PC-9 (cell line): ENCODE measurements at regions not wholly inside any gene's neighbourhood (a gene's known extent, or its start where the extent isn't known, plus 50 kb on each side); places are given as distances from the start of the nearest gene placed in this dataset.

Experiments
- BruUV-seq: library from RNA; stranded (reverse); fragments of 400-500 nt; replicated peaks from 2 replicates; lab custom pipeline; 2021; lab: Mats Ljungman, UMichigan
- CTCF ChIA-PET: fragments of 300-600 bp; sonication (Branson Sonifier 250); formaldehyde crosslinking; loops from one replicate; lab custom pipeline; 2022; ENCODE audit warnings: antibody characterized with exemption; lab: Charles Lee
- POLR2A ChIA-PET: fragments of 300-600 bp; sonication (Branson Sonifier 250); formaldehyde crosslinking; loops from one replicate; lab custom pipeline; 2022; ENCODE audit warnings: antibody characterized with exemption; ENCODE audit not compliant: unreplicated experiment; lab: Charles Lee
- DNase-seq, 2 experiments: peaks; one replicate each; pipeline versions ENCODE4 v3.0.0 to v3.0.0-alpha.2; 2015 to 2022; ENCODE audit warnings: mixed read lengths in 1 of 2
- H2AFZ ChIP-seq: fragments of 200-600 bp; sonication (generic); 2 replicates; pipeline ENCODE4 v1.8.1; 2017; ENCODE audit warnings: antibody characterized with exemption
- H3F3A ChIP-seq: fragments of 200-600 bp; sonication (generic); 2 replicates; pipeline ENCODE4 v1.8.1; 2017; ENCODE audit warnings: antibody characterized with exemption, mild to moderate bottlenecking, low read depth; ENCODE audit not compliant: insufficient read depth
- H3K27ac ChIP-seq: fragments of 200-600 bp; sonication (generic); 2 replicates; pipeline ENCODE4 v1.6.1; 2016; ENCODE audit warnings: mixed run types
- H3K27me3 ChIP-seq: fragments of 200-600 bp; sonication (generic); 2 replicates; pipeline ENCODE4 v1.6.1; 2016; ENCODE audit warnings: low read depth, mixed run types; ENCODE audit not compliant: insufficient read depth
- H3K36me3 ChIP-seq: fragments of 200-600 bp; sonication (generic); 2 replicates; pipeline ENCODE4 v1.6.1; 2016; ENCODE audit warnings: low read depth, mixed run types
- H3K4me1 ChIP-seq: fragments of 200-600 bp; sonication (generic); replicated peaks from 2 replicates; pipeline ENCODE4 v1.6.1; 2016; ENCODE audit warnings: mixed run types; ENCODE audit not compliant: insufficient read depth
- H3K4me2 ChIP-seq: fragments of 200-600 bp; sonication (generic); 2 replicates; pipeline ENCODE4 v1.6.1; 2017; ENCODE audit warnings: mixed run types
- H3K4me3 ChIP-seq: fragments of 200-600 bp; sonication (generic); 2 replicates; pipeline ENCODE4 v1.6.1; 2016; ENCODE audit warnings: mixed run types
- H3K79me2 ChIP-seq: fragments of 200-600 bp; sonication (generic); 2 replicates; pipeline ENCODE4 v1.6.1; 2017; ENCODE audit warnings: low read depth, mixed run types
- H3K9me2 ChIP-seq: fragments of 200-600 bp; sonication (generic); 2 replicates; pipeline ENCODE4 v1.8.1; 2017; ENCODE audit warnings: mild to moderate bottlenecking; ENCODE audit not compliant: insufficient read depth
- H3K9me3 ChIP-seq: fragments of 200-600 bp; sonication (generic); 2 replicates; pipeline ENCODE4 v1.8.1; 2016; ENCODE audit warnings: low read depth; ENCODE audit not compliant: insufficient read depth
- H4K20me1 ChIP-seq: fragments of 200-600 bp; sonication (generic); 2 replicates; pipeline ENCODE4 v1.8.1; 2017; ENCODE audit not compliant: insufficient read depth
- CTCF ChIP-seq: fragments of 200-600 bp; sonication (generic); conservative IDR thresholded peaks from 2 replicates; pipeline ENCODE4 v1.6.1; 2017; ENCODE audit warnings: mixed run types, antibody characterized with exemption, mild to moderate bottlenecking, moderate library complexity
- EZH2 ChIP-seq: fragments of 200-600 bp; sonication (generic); IDR thresholded peaks from 2 replicates; pipeline ENCODE4 v1.8.0; 2017; ENCODE audit warnings: antibody characterized with exemption, low read depth
- intact Hi-C: fragments of 100-400 bp; cut with micrococcal nuclease; formaldehyde crosslinking; loops from one replicate; pipeline ENCODE4 v1.10.0; 2022; ENCODE audit not compliant: unreplicated experiment

DNA sequence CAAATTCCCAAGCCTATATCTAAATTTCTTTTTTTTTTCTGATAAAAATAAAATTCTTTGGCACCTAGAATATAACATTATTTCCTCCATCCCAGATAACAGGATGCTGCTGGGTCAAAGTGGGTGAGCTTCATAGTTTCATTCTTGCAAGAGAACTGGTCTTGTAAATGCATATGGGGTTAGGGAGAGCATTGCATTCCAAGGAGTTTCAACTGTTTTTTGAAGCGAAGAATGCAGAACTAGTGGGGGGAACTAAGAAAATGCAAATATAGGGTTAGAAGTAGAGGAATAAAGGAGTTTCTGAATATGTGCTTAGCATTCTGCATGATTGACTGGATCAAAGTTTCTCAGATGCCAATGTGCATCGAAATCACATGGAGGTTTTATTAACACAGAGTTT is 347.2 kb upstream of the XYLT1 start:
- peaks cover 32% of the 10 kb centered on the region; the same call in 1 of the 2 replicates for H3K27me3 ChIP-seq
- H3K9me2 ChIP-seq = no peaks in the 10 kb centered on the region
- intact Hi-C loops = no loop called here
- H3K4me2 ChIP-seq = no peak overlapping the region
- no peak overlapping the region for H3K4me3 ChIP-seq
- H4K20me1 ChIP-seq = peaks cover 4% of the 10 kb centered on the region; the same call in 1 of the 2 replicates
- no TSS peak for BruUV-seq
- DNase-seq = no peak
- ChIA-PET POLR2A (no interaction called here), CTCF (no interaction called here)
- no peaks in the 10 kb centered on the region for H3K36me3 ChIP-seq
- H3K79me2 ChIP-seq = no peaks in the 10 kb centered on the region
- no peak overlapping the region for H2AFZ ChIP-seq
- no peak overlapping the region for H3K27ac ChIP-seq
- H3K9me3 ChIP-seq = no peaks in the 10 kb centered on the region
- TF ChIP-seq CTCF (no peak), EZH2 (no peak)
- H3F3A ChIP-seq = no peaks in the 10 kb centered on the region
- no peaks in the 10 kb centered on the region for H3K4me1 ChIP-seq

- Histone ChIP-seq H3K36me3 (no peaks in the 10 kb centered on the region), H3K79me2 (no peaks in the 10 kb centered on the region), H4K20me1 (peaks cover 4% of the 10 kb centered on the region; the same call in 1 of the 2 replicates), H3K4me3 (no peak overlapping the region), H3K9me3 (no peaks in the 10 kb centered on the region), H2AFZ (no peak overlapping the region), H3K9me2 (no peaks in the 10 kb centered on the region), H3K27ac (no peak overlapping the region), H3K4me2 (no peak overlapping the region), H3F3A (no peaks in the 10 kb centered on the region), H3K4me1 (no peaks in the 10 kb centered on the region), H3K27me3 (peaks cover 32% of the 10 kb centered on the region; the same call in 1 of the 2 replicates)
- ChIA-PET POLR2A (no interaction called here), CTCF (no interaction called here)
- no peak for DNase-seq
- intact Hi-C loops = no loop called here
- TF ChIP-seq EZH2 = no peak
- TF ChIP-seq CTCF = no peak
- BruUV-seq = no TSS peak
These were observed 346.5 kb upstream of the XYLT1 start for GRCh38 chr16:17817260-17817659.

GRCh38 chr16:17812771-17813170 is 342.0 kb upstream of the XYLT1 start:
- DNase-seq = no peak
- Histone ChIP-seq H3K4me3 (no peak overlapping the region), H2AFZ (no peak overlapping the region), H3K79me2 (no peaks in the 10 kb centered on the region), H3K9me2 (no peaks in the 10 kb centered on the region), H3K27me3 (peaks cover 11% of the 10 kb centered on the region; the same call in 1 of the 2 replicates), H3K27ac (no peak overlapping the region), H3K9me3 (no peaks in the 10 kb centered on the region), H3K4me2 (no peak overlapping the region), H3K4me1 (no peaks in the 10 kb centered on the region), H4K20me1 (no peaks in the 10 kb centered on the region), H3F3A (no peaks in the 10 kb centered on the region), H3K36me3 (no peaks in the 10 kb centered on the region)
- TF ChIP-seq EZH2 (no peak), CTCF (no peak)
- ChIA-PET CTCF (interaction anchor here (0.7 kb wide), 1 partner anchor 8 kb away, joined by 3 read pairs; no protein-coding TSS in a partner anchor), POLR2A (no interaction called here)
- intact Hi-C loops = no loop called here
- BruUV-seq = no TSS peak
